ENCODE measurements at regions not wholly inside any gene's neighbourhood (a gene's known extent, or its start where the extent isn't known, plus 50 kb on each side); places are given as distances from the start of the nearest gene placed in this dataset.
A peak's percentile ranks its signal among the peaks of the same experiment; 100 is the strongest.

GRCh38 chr18:24677011-24677410, 216.6 kb downstream of the HRH4 start:
- no peak for DNase-seq

DNA sequence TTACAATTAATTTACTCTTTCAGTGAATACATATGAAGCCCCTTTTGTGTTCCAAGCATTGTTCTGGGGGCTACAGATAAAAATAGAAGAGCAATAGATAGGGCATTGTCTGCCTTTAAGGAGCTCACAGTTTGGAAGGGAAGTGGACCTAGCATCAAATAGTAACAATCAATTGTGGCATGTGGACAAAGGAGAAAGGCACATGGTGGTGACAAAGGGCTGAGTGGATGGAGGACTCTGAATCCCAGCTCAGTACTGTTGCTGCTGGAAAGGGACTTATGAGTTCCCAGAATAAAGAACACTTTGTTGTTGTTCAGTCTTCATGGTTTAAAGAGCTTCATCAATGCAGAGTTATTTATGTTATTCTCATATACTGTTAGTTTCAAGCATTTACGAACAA, 217.7 kb downstream of the HRH4 start:
- DNase-seq, result no peak

DNA sequence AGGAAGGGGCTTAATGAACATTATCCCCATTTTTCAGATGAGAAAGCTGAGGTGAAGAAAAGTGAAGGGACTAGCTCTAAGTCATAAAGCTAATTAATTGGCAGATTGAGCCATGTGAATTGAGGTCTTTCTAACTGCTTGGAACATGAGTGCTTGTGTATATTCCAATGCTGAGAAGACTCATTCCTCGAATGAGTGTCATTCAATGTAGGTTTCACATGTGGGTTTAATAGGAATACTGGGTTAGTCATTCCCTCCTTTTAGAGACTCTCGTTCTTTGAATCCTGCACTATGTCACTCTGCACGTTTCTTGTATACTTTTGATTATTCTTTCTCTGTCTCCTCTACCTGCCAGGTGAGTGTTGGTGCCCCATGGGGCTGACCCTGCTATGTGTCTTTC, 218.2 kb downstream of the HRH4 start:
- DNase-seq, result no peak

DNA sequence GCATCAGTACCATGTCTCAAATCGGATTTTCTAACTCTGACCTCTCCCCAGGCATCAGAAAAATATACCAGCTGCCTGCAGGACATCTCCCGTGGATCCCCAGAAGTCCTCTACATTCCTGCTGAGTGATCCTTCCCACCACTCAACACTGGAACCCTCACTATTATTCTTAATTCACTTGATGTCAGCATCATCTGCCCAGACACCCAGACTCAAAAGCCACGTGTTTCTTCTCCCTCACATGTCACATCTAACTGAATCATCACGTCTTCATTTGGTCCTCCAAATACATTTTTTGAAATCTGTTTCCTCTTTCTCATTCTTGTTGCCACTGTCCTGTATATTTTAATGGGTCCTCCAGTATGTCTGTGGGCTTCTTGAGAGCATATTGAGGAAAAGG, 218.6 kb downstream of the HRH4 start:
- no peak for DNase-seq

GRCh38 chr18:24683925-24684324, 223.5 kb downstream of the HRH4 start:
- no peak for DNase-seq

DNA sequence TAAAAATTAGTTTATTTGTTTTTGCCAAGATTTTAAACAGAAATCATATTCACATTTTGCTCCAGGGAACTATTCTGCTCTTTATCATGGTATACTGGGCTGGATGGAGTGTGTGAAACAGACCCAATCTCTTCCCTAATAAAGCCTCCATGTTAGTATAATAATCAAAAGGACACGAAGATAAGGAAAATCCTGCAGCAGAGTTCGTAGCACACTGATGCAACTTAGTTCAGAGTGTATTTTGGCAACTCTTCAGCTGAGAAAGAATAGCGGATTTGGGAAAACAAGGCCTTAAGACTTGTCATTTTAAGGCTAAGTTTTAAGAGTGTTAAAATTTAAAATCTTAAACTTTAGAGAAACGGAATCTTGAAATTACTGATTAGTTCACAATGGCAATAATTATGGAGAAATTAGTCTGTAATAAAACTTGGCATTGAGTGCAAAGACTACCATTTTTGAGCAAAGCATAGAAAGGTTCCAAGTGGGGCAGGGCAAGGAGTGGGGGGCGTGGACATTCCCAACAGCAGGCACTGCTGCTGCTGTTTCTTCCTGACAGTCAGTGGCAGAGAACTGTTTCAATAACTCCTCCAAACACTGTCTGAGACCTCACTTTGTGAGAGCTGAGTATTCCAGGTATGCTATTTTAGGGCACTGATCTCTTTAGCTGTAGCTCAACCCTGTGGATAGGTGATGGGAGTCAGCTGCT, 225.0 kb downstream of the HRH4 start:
- DNase-seq, result no peak

- DNase-seq, result no peak
Observed at GRCh38 chr18:24695168-24695567, 234.7 kb downstream of the HRH4 start.

DNA sequence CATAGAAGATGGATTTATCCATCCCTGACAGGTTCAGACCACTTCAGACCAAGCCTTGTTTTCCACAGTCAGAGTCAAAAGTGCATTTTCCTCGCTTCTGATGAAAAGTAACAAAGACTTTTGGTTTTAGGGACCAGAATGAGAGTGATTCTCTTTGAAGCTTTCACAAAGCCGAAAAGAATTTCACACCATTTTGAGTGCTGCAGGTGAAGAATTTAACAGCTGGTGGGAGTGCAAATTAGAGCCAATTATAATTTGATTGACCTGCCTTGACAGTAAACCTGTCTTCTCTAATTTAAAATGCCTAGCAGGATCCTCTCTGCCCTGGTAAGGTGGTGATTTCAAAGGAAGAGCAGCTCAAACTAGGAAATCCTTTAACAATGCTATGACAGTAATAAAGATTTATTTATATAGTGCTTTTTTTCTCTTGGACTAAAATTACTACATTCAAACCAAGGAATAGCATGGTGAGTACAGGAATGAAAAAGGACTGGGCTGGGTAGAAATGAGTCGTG, 241.6 kb downstream of the HRH4 start:
- DNase-seq, result no peak

- DNase-seq, result no peak
Observed at GRCh38 chr18:24703316-24703715, 242.9 kb downstream of the HRH4 start.

GRCh38 chr18:24704946-24705630, 244.7 kb downstream of the HRH4 start:
- DNase-seq, result no peak

- no peak for DNase-seq
Observed at GRCh38 chr18:24710474-24710873, 250.0 kb downstream of the HRH4 start.

DNA sequence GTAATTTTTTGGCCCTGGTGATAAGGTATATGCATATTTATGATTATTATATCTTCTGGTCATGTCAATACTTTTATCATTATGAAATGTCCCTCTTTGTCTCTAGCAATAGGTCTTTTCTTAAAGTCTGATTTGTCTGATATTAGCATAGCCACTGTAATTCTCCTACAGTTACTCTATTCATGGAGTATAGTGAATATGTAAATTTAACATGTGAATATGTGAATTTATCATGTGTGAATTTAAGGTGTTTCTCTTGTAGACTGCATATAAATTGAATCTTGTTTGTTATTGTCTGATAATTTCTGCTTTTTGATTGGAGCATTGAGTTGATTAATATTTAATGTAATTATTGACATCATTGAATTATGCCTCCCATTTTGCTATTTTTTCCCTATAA, 259.4 kb downstream of the HRH4 start:
- no peak for DNase-seq

DNA sequence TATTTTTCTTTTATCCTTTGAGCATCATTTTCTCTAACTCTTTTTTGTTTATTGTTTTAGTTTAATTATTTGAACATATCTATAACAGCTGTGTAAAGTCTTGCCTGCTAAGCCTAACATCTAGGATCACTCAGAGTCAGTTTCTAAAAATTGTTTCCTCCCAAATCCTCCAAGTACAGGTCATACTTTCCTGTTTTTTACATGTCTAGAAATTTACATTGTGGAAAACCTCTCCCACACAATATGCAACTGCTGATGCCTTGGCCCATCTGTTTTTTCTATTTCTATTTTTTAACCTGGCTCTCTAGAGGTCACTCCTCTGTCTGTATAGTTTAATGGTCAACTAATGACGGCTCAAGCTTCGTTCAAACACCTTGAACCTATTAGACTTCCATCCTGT, 261.0 kb downstream of the HRH4 start:
- DNase-seq, result no peak

DNA sequence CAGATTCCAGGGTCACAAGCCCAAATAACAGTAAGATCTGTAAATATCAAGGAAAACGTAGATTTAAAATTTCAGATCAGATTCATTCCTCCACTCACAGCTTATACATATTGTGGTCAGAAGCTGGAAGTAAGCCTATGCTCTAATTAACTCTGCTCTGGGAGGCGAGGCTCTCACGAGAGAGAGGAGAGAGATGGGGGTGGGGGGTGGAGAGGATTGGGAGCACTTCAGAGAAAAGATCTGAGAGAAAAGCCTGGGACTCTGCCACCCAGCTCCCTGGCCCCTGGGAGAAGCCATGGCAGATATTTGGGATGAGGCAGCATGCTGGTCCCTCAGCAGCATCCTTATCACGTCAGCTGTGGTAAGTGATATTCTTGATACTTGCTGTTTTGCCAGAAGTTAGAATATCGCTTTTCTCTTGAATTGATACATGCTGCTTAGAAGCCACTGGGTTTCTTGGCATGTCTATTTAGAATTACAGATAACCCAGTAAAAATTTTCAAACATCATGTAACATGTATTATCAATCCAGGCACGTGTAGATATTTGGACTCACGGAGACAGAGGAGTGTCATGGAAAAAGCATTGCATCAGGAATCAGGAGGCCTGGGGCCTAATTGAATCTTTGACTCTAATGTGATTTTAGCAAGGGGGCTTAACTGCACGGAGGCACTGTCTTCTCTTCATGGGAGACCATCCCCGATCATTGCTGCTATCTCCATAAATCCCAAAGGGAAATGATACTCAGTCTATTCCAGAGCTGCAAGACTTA, 265.4 kb downstream of the HRH4 start:
- DNase-seq, result no peak

DNA sequence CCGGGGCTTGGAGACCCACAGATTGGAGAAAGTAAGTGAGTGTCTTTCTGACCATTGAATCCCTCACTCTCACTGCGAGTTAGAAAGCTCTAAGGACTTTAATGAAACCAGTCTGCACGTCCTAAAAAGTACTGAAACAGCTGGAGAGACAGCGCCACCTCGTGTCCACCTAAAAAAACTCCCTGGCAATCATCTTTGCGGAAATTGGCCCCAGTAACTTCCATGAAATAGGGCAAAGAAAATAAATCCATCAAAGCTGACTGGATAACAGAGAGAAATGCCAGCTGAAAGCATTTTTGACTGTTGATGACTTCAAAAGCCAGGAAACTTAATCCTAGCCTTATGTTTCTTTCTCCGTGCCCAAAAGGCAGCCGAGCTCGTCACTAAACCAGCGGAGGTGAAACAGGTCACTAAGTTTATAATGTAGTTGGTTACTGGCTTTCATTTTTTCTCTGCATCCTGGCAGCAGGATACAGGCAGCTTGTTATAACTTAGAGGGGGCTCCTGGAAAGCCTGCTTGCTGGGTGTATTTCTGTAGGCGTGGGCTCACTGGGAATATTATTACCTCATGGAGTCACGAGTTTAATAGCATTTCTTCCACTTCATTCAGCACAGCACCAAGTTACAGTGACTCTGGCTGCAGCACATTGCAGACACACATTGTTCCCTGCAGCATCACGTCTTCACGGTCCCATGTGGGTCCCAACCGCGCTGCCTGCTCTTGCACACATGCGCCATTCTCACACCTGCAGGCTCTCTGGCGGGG, 266.5 kb downstream of the HRH4 start:
- peak; percentile 86 for DNase-seq

DNA sequence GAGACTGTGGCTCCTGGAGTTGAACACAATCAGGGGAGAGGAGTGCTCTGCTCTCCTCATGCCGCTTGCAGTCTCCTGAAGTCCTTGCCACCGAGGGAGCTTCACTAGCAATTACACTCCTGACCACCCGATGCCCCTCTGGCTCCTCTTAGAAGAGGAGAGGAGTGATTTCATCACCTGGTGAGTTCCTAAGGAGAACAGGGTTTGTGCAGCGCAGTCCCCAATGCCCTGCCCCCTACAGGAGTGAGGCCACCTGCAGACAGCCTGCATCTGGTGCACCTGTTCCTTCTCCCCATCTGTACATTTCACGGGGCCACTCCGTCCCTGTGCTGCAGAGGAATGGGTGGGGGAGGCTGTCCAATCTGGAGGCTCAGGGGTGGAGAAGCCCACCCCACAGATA, 267.2 kb downstream of the HRH4 start:
- DNase-seq, result no peak

DNA sequence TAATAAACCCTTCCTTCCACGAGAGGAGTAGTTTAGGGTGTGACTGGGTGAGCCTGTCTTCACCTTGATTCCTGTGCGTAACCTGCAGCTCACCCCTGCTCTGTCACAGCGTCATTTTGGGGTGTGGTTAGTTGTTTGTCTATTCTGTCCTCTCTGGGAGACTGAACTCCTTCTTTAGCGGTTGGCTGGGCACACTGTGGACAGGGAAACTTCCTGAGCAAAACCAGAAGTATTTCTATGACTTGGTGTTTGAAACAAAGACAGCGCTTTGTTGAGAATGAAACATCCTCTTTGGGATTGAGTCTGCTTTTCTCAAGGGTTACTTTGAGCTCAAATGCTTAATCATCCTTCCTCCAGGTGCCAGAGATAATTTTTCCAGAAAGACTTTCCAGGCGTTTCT, 270.7 kb downstream of the HRH4 start:
- no peak for DNase-seq

- DNase-seq, result no peak
Observed at GRCh38 chr18:24731981-24732380, 271.5 kb downstream of the HRH4 start.

GRCh38 chr18:24734058-24734457, 273.6 kb downstream of the HRH4 start:
- no peak for DNase-seq

DNA sequence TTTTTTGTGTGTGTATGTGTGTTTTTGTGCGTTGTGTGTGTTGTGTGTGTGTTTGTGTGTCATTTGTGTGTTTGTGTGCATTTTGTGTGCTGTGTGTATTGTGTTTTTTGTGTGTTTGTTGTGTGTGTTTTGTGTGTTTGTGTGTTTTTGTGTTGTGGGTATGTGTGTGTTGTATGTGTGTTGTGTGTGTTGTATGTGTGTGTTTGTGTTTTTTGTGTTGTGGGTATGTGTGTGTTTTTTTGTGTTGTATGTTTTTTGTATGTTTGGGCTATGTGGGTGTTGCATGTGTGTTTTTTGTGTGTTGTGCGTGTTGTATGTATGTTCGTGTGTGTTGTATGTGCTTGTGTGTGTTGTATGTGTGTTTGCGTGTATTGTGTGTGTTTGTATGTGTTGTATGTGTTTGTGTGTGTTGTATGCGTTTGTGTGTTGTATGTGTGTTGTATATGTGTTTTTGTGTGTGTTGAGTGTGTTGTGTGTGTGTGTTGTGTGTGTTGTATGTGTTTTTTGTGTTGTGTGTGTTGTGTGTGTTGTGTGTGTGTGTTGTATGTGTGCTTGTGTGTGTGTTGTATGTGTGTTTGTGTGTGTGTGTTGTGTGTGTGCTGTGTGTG, 275.3 kb downstream of the HRH4 start:
- no peak for DNase-seq

DNA sequence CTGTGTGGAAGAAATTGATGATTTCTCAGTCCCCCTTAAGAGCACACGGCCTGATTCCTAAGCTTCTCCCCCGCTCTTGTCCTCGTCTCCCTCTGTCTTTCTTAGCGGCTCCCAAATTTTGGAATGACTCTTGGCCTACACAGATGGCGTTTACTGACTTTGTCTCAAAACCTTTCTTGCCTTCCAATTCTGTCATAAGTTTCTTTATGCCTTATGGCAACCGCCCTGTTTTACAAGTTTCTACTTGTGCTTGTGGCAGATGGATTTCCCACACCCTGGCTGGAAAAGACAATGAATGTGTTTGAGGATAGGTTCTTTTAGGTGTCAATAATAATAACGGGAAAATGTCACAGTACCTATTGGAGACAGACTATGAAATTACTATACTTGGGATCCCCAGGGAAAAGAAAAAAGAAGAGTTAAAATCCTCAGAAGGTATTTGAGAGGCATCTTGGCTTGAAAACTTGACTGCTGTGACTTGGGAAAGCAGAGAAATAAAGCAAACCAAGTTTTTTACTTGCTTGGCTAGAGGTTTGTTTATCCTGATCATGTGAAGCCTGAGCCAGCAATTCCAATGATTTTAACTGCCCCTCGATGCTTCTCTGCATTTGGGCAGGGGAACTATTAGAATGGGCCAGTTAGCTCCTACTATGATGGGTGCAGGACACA, 276.4 kb downstream of the HRH4 start:
- peak; percentile 94 for DNase-seq

- DNase-seq, result no peak
Observed at GRCh38 chr18:24740829-24741228, 280.4 kb downstream of the HRH4 start.
